Mesendoderm (in vitro differentiated cells): ENCODE measurements at regions not wholly inside any gene's neighbourhood (a gene's known extent, or its start where the extent isn't known, plus 50 kb on each side); places are given as distances from the start of the nearest gene placed in this dataset.

ENCODE experiments used
- DNase-seq: peaks from one replicate; pipeline ENCODE4 v3.0.0; 2013
- H2AK5ac ChIP-seq: 2 replicates; pipeline ENCODE4 v1.6.1; 2013; ENCODE audit warnings: low read length, inconsistent platforms
- H2BK120ac ChIP-seq: 2 replicates; pipeline ENCODE4 v1.6.1; 2013; ENCODE audit warnings: low read depth, mild to moderate bottlenecking, low read length, moderate library complexity, mixed read lengths
- H2BK15ac ChIP-seq: replicated peaks from 2 replicates; pipeline ENCODE4 v1.6.1; 2013; ENCODE audit warnings: low read depth, mild to moderate bottlenecking, moderate library complexity
- H2BK5ac ChIP-seq: 2 replicates; pipeline ENCODE4 v1.6.1; 2013; ENCODE audit warnings: low read length, inconsistent platforms
- H3K18ac ChIP-seq: 2 replicates; pipeline ENCODE4 v1.6.1; 2013; ENCODE audit warnings: mild to moderate bottlenecking, low read length, mixed read lengths
- H3K23ac ChIP-seq: one replicate; pipeline ENCODE4 v1.6.1; 2013; ENCODE audit warnings: low read length
- H3K27ac ChIP-seq: 2 replicates; pipeline ENCODE4 v1.5.1; 2013; ENCODE audit warnings: low read depth, mild to moderate bottlenecking, inconsistent platforms, low read length, moderate library complexity
- H3K27me3 ChIP-seq: 2 replicates; pipeline ENCODE4 v1.6.1; 2013; ENCODE audit warnings: low read length, control low read depth, mild to moderate bottlenecking, inconsistent platforms; ENCODE audit not compliant: insufficient read depth, poor library complexity
- H3K36me3 ChIP-seq: 2 replicates; pipeline ENCODE4 v1.6.1; 2013; ENCODE audit warnings: low read length, inconsistent platforms; ENCODE audit not compliant: control insufficient read depth, insufficient read depth
- H3K4ac ChIP-seq: one replicate; pipeline ENCODE4 v1.6.1; 2013; ENCODE audit warnings: low read depth, mild to moderate bottlenecking, low read length, moderate library complexity
- H3K4me1 ChIP-seq: 2 replicates; pipeline ENCODE4 v1.6.1; 2013; ENCODE audit warnings: low read depth, low read length, inconsistent platforms; ENCODE audit not compliant: control insufficient read depth
- H3K4me2 ChIP-seq: 2 replicates; pipeline ENCODE4 v1.6.1; 2013; ENCODE audit warnings: low read length
- H3K4me3 ChIP-seq: 2 replicates; pipeline ENCODE4 v1.5.1; 2013; ENCODE audit warnings: mild to moderate bottlenecking, low read length
- H3K56ac ChIP-seq: one replicate; pipeline ENCODE4 v1.6.1; 2013; ENCODE audit warnings: low read length
- H3K79me1 ChIP-seq: 2 replicates; pipeline ENCODE4 v1.6.1; 2013; ENCODE audit warnings: low read length, inconsistent platforms
- H3K79me2 ChIP-seq: 2 replicates; pipeline ENCODE4 v1.6.1; 2013; ENCODE audit warnings: mild to moderate bottlenecking, low read length; ENCODE audit not compliant: control insufficient read depth, insufficient read depth
- H3K9ac ChIP-seq: 2 replicates; pipeline ENCODE4 v1.6.1; 2013; ENCODE audit warnings: low read length, inconsistent platforms
- H4K5ac ChIP-seq: one replicate; pipeline ENCODE4 v1.6.1; 2013; ENCODE audit warnings: low read length
- H4K8ac ChIP-seq: one replicate; pipeline ENCODE4 v1.6.1; 2013; ENCODE audit warnings: low read depth, mild to moderate bottlenecking, control low read depth, low read length, moderate library complexity
- WGBS: extraction: QIAGEN DNeasy Blood & Tissue Kit; methylation state at CpG from one replicate; pipeline ENCODE4 v1.1.7; 2013; ENCODE audit warnings: low lambda C conversion rate, missing lambda C conversion rate; ENCODE audit not compliant: insufficient coverage; ENCODE audit errors: extremely low coverage; 5-methylcytosine and 5-hydroxymethylcytosine counted together

GRCh38 chr2:52064234-52064633, 1032.3 kb upstream of the NRXN1 start:
- H2BK15ac ChIP-seq, result no peak overlapping the region
- WGBS, result no CpG with 5 or more reads among the region's 4 CpGs

GRCh38 chr2:52054824-52055223, 1022.9 kb upstream of the NRXN1 start:
- Histone ChIP-seq H2BK15ac (no peak overlapping the region), H3K79me2 (no peaks in the 10 kb centered on the region), H3K79me1 (no peaks in the 10 kb centered on the region), H3K4ac (no peak overlapping the region), H4K5ac (no peak overlapping the region), H4K8ac (no peak overlapping the region), H2BK120ac (no peak overlapping the region), H3K9ac (no peak overlapping the region), H3K4me3 (no peak overlapping the region), H3K4me2 (no peak overlapping the region), H3K36me3 (no peaks in the 10 kb centered on the region), H3K27me3 (no peaks in the 10 kb centered on the region), H3K27ac (no peak overlapping the region), H2BK5ac (no peak overlapping the region), H2AK5ac (no peak overlapping the region), H3K23ac (no peak overlapping the region), H3K4me1 (no peaks in the 10 kb centered on the region), H3K18ac (no peak overlapping the region), H3K56ac (no peak overlapping the region)
- peak; percentile 21 for DNase-seq
- WGBS, result no CpG with 5 or more reads among the region's 3 CpGs

More at GRCh38 chr2:52064234-52064633, 1032.3 kb upstream of the NRXN1 start:
- H3K27me3 ChIP-seq, result no peaks in the 10 kb centered on the region
- no peak overlapping the region for H2BK120ac ChIP-seq
- H3K4me2 ChIP-seq, result no peak overlapping the region
- H3K9ac ChIP-seq, result no peak overlapping the region
- no peak overlapping the region for H3K18ac ChIP-seq
- H3K79me1 ChIP-seq, result no peaks in the 10 kb centered on the region
- H3K36me3 ChIP-seq, result no peaks in the 10 kb centered on the region
- no peak overlapping the region for H2BK5ac ChIP-seq
- DNase-seq, result no peak
- H4K8ac ChIP-seq, result no peak overlapping the region
- H3K23ac ChIP-seq, result no peak overlapping the region
- H3K4me3 ChIP-seq, result no peak overlapping the region
- H3K79me2 ChIP-seq, result no peaks in the 10 kb centered on the region
- no peak overlapping the region for H3K56ac ChIP-seq
- no peak overlapping the region for H3K4ac ChIP-seq
- H2AK5ac ChIP-seq, result no peak overlapping the region
- H3K27ac ChIP-seq, result no peak overlapping the region
- H4K5ac ChIP-seq, result no peak overlapping the region
- no peaks in the 10 kb centered on the region for H3K4me1 ChIP-seq

GRCh38 chr2:52036853-52037252, 1004.9 kb upstream of the NRXN1 start:
- Histone ChIP-seq H2BK120ac (no peak overlapping the region), H3K4me3 (no peak overlapping the region), H3K27ac (no peak overlapping the region), H3K9ac (no peak overlapping the region), H3K27me3 (no peaks in the 10 kb centered on the region), H2BK5ac (no peak overlapping the region), H2BK15ac (no peak overlapping the region), H4K8ac (no peak overlapping the region), H3K56ac (no peak overlapping the region), H3K4ac (no peak overlapping the region), H3K79me2 (no peaks in the 10 kb centered on the region), H3K4me1 (no peaks in the 10 kb centered on the region), H3K4me2 (no peak overlapping the region), H3K79me1 (no peaks in the 10 kb centered on the region), H4K5ac (no peak overlapping the region), H3K36me3 (no peaks in the 10 kb centered on the region), H2AK5ac (no peak overlapping the region), H3K23ac (no peak overlapping the region), H3K18ac (no peak overlapping the region)
- no peak for DNase-seq
- no CpG with 5 or more reads among the region's 1 CpG for WGBS

- Histone ChIP-seq H3K4me1 (no peaks in the 10 kb centered on the region), H3K36me3 (no peaks in the 10 kb centered on the region), H3K4ac (no peak overlapping the region), H3K23ac (no peak overlapping the region), H2BK5ac (no peak overlapping the region), H3K27ac (no peak overlapping the region), H4K8ac (no peak overlapping the region), H2BK15ac (no peak overlapping the region), H4K5ac (no peak overlapping the region), H2AK5ac (no peak overlapping the region), H3K9ac (no peak overlapping the region), H3K4me2 (no peak overlapping the region), H2BK120ac (no peak overlapping the region), H3K56ac (no peak overlapping the region), H3K79me1 (no peaks in the 10 kb centered on the region), H3K27me3 (no peaks in the 10 kb centered on the region), H3K18ac (no peak overlapping the region), H3K79me2 (no peaks in the 10 kb centered on the region), H3K4me3 (no peak overlapping the region)
- WGBS, result no CpG with 5 or more reads among the region's 1 CpG
- DNase-seq, result no peak
Observed at GRCh38 chr2:52036024-52036423, 1004.1 kb upstream of the NRXN1 start.

GRCh38 chr2:52035391-52035790, 1003.5 kb upstream of the NRXN1 start:
- H3K18ac ChIP-seq, result no peak overlapping the region
- H3K9ac ChIP-seq, result no peak overlapping the region
- H3K27me3 ChIP-seq, result no peaks in the 10 kb centered on the region
- H2BK5ac ChIP-seq, result no peak overlapping the region
- no peak overlapping the region for H3K4me2 ChIP-seq
- no peaks in the 10 kb centered on the region for H3K79me2 ChIP-seq
- no peak overlapping the region for H3K27ac ChIP-seq
- WGBS, result no CpG with 5 or more reads among the region's 1 CpG
- no peak for DNase-seq
- H3K4me1 ChIP-seq, result no peaks in the 10 kb centered on the region
- H4K8ac ChIP-seq, result no peak overlapping the region
- no peak overlapping the region for H2BK15ac ChIP-seq
- H2AK5ac ChIP-seq, result no peak overlapping the region
- no peaks in the 10 kb centered on the region for H3K36me3 ChIP-seq
- H4K5ac ChIP-seq, result no peak overlapping the region
- no peak overlapping the region for H3K56ac ChIP-seq
- H3K79me1 ChIP-seq, result no peaks in the 10 kb centered on the region
- H3K23ac ChIP-seq, result no peak overlapping the region
- no peak overlapping the region for H3K4me3 ChIP-seq
- no peak overlapping the region for H3K4ac ChIP-seq
- no peak overlapping the region for H2BK120ac ChIP-seq

GRCh38 chr2:52034706-52035105, 1002.8 kb upstream of the NRXN1 start:
- Histone ChIP-seq H3K36me3 (no peaks in the 10 kb centered on the region), H3K18ac (no peak overlapping the region), H3K79me1 (no peaks in the 10 kb centered on the region), H3K9ac (no peak overlapping the region), H2BK5ac (no peak overlapping the region), H2BK15ac (peak overlapping the region; percentile 36), H3K4me1 (no peaks in the 10 kb centered on the region), H3K27ac (no peak overlapping the region), H3K4me3 (no peak overlapping the region), H3K4ac (no peak overlapping the region), H3K23ac (no peak overlapping the region), H3K27me3 (no peaks in the 10 kb centered on the region), H2BK120ac (no peak overlapping the region), H2AK5ac (no peak overlapping the region), H3K4me2 (no peak overlapping the region), H3K56ac (no peak overlapping the region), H3K79me2 (no peaks in the 10 kb centered on the region), H4K8ac (no peak overlapping the region), H4K5ac (no peak overlapping the region)
- WGBS, result no CpG with 5 or more reads among the region's 2 CpGs
- DNase-seq, result no peak
